GM12872 (cell line): ENCODE measurements at regions not wholly inside any gene's neighbourhood (a gene's known extent, or its start where the extent isn't known, plus 50 kb on each side); places are given as distances from the start of the nearest gene placed in this dataset.

Experiments used
- TF ChIP-seq, protein P1 (sequence below): IDR thresholded peaks from 3 replicates; pipeline ENCODE4 v1.5.1; 2011; ENCODE audit warnings: low read depth, mild to moderate bottlenecking, low read length, moderate library complexity; ENCODE audit not compliant: insufficient read depth

DNA sequence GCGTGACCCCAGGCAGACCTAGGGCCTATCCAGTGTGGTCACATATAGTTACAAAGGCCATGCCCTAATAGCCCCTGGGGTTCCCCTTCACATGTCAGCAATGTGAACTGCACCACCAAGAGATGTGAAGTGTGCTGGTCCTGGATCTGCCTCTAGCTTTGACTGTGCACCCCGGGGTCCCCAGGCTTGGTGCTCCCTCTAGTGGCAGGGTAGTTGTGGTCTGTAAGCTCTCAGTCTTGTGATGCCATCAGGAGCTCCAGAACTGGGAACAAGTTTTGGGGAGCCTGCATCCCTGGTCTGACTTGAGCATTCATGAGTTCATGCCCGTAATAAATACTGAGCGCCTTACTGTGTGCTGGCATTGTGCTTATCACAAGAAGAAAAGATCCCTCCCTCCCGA is 143.4 kb downstream of the DHX35 start:
- TF ChIP-seq, protein P1, sequence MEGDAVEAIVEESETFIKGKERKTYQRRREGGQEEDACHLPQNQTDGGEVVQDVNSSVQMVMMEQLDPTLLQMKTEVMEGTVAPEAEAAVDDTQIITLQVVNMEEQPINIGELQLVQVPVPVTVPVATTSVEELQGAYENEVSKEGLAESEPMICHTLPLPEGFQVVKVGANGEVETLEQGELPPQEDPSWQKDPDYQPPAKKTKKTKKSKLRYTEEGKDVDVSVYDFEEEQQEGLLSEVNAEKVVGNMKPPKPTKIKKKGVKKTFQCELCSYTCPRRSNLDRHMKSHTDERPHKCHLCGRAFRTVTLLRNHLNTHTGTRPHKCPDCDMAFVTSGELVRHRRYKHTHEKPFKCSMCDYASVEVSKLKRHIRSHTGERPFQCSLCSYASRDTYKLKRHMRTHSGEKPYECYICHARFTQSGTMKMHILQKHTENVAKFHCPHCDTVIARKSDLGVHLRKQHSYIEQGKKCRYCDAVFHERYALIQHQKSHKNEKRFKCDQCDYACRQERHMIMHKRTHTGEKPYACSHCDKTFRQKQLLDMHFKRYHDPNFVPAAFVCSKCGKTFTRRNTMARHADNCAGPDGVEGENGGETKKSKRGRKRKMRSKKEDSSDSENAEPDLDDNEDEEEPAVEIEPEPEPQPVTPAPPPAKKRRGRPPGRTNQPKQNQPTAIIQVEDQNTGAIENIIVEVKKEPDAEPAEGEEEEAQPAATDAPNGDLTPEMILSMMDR = peak; percentile 38; the same call in 2 of the 3 replicates

DNA sequence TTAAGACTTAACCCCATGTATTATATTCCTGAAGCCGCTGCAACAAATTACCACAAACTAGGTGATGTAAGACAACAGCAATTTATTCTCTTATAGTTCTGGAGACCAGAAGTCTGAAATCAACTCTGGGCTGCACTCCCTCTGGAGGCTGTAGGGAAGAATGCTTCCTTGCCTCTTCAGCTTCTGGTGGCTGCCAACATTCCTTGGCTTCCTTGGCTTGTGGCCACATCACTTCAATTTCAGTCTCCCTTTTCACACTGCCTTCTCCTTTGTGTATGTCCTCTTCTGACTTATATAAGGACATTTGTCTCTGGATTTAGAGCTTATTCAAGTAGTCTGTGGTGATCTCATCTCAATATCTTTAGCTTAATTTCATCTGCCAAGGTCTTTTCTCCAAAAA is 141.6 kb downstream of the DHX35 start:
- TF ChIP-seq, protein P1 = no peak

DNA sequence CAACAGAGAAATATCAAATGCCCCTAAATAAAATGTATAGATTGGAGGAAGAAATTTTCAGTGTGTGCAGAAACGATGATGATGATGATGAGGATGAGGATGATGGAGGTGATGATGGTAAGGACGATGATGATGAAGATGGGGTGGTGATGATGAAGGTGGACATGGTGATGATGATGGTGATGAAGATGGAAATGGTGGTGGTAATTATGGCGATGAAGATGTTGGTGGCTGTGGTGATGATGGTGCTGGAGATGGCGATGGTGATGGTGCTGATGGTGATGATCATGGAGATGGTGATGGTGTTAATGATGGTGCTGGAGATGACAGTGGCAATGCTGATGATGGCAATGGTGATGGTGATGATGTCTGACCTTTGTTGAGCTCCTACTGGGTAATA is 141.2 kb downstream of the DHX35 start:
- TF ChIP-seq, protein P1 = no peak

DNA sequence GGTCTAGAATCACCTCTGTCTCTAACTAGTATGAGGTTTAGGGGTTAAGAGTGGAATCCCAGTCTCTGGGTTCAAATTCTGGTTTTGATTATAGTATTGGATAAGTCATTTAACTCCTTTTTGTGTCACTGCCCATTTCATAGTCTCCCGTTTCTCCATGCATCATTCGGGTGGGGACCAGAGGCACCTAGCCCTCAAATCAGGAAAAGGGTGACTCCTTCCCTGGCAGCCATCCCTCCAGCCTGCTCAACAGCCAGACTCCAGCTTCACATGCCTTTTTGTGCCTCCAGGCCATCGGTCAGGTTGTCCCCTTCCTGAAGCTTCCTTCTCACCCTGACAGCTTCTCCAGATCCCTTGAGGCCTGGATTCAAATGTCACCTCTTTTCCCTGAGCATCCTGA is 139.8 kb downstream of the DHX35 start:
- TF ChIP-seq, protein P1 = no peak

DNA sequence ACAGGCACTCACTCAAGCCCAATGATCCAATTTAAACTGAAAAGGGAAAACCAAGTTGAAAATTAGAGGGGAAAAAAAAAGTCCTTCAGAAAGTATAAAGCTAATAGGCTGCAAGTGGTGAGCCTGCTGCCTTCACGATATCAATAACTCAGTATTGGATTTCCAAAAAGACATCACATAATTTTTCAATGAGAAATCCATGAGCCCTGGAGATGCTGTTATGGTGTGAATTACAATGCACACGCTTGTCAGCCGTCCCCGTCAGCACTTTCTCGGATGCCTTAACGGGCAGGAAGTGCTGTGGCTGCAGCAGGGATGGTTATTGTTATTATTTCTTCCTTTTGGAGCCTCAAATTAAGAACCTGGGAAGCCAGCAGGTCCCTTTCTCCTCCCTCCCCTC is 138.5 kb downstream of the DHX35 start:
- TF ChIP-seq, protein P1 = no peak

DNA sequence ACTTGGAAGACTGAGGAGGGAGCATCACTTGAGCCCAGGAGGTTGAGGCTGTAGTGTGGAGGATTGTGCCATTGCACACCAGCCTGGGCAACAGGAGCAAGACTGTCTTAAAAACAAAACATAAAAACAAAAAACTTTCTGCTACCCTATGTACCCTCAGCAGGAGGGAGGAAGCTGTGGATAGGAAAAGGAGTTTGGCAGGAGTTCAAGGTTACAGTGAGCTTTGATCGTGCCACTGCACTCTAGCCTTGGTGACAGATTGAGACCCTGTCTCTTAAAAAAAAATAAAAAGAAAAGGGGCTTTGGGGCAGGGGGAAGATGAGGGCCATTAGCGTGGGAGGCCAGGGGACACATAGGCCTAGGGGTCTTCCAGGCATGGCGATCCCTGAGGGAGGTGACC is 135.7 kb downstream of the DHX35 start:
- TF ChIP-seq, protein P1 = no peak

DNA sequence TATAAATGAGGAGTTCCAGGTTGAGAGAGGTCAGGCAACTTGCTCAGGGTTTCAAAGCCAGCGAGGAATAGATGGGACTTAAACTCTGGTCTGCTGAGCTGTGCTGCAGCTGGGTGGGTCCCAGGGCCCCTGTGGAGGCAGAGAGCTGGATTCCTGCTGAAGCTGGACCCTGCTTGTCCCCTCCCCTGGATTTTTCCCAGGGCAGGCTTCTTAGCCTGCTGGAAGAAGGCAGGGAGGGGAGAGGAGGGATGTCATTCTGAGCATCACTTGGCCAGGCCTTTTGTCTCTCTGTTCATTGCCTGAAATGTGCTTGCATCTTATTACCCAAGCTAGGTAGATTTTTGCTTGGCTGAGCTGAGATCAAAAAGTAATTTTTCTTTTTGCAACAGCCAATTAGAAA is 133.7 kb downstream of the DHX35 start:
- TF ChIP-seq, protein P1 = no peak

DNA sequence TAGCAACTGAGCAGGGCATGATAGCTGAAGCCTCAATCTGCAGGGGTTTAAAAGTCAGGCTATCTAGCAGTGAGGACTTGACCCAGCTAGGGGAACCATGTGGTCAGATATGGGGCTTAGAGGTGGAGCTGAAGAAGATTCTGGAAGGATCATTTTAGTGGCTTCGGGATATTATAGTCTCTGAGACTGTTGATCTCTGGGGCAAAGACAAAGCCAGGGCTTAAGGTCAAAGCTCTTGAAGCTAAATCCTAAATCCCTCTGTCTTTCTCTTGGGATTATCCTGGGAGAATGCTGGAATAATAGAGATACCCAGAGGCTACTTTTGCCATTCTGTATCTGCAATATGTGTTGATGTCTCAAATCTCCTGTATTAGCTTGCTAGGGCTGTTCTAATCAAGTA is 132.2 kb downstream of the DHX35 start:
- TF ChIP-seq, protein P1 = no peak
